HG03175 (cell line): ENCODE measurements at regions not wholly inside any gene's neighbourhood (a gene's known extent, or its start where the extent isn't known, plus 50 kb on each side); places are given as distances from the start of the nearest gene placed in this dataset.
A peak's percentile ranks its signal among the peaks of the same experiment; 100 is the strongest.
"Not testable (repeated sequence)": the region's sequence is repeated elsewhere in the genome, so short reads cannot be mapped to it uniquely, and the experiment has no call there.

Source experiments
- ATAC-seq: cut with Tn5 transposase; IDR thresholded peaks from one replicate; pipeline ENCODE4 v1.9.1; 2021; ENCODE audit warnings: mild to moderate bottlenecking, moderate library complexity; ENCODE audit not compliant: unreplicated experiment

DNA sequence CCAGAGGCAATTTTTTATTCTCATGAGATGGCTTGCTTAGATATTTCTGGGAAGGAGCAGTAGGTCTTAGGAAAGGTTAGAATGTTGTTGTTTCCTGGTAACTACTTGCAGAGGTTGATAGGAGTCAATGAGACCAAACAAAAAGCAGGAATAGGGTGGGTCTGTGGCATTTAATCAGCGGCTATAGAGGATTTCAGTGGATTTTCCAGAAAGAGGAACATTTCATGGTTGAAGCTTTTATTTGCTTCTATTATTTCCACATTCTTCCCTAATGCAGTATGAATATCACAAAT is 111.3 kb upstream of the PALMD start:
- ATAC-seq = no peak

DNA sequence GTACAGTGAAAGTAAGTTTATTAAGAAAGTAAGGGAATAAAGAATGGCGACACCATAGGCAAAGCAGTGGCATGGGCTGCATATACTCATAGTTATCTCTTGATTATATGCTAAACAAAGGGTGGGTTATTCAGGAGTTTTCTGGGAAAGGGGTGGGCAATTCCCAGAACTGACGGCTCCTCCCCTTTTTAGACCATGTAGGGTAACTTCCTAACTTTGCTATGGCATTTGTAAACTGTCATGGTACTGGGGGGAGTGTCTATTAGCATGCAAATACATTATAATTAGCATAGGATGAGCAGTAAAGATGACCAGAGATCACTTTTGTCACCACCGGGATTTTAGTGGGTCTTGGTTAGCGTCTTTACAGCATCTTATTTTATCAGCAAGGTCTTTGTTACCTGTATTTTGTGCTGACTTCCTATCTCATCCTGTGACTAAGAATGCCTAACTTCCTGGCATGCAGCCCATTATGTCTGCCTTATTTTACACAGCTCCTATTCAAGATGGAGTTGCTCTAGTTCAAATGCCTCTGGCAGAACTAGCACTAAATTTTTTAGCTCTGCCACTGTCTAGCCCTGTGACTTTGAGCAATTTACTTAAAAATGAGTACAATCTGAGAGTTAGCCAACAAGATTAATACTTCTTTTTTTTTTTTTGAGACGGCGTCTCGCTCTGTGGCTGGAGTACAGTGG is 110.3 kb upstream of the PALMD start:
- ATAC-seq = no peak

DNA sequence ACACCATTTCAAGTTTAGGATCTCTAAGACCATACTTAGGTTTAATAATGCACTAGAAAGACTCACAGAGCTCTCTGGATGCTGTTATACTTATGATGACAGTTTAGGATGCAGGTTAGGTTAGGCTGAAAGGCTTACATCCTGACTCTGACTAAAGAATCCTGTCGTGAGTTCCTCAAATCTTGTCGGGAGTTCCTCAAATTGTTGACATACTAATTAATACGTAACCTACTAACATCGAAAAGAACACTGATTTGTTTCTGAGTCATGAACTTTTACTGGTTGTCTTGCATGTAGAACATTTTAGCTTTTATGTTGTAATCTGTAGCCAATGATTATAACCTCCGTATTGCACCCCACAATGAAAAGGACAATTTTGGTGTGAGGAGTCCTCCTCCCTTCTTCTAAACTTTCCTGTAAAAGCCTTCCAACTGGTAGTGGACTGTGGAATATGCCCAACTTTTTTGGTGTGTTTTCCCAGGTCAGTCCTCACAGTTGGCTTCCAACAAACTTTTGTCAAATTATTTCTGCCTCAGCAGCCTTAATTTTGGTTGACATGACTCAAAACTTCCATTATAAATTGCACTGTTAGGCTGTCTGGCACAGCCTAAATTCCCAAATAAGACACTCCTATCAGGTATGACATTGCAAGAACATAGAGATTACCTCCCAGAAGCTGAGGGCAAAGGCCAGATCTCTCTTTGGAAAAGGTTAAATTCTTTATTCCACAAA is 107.9 kb upstream of the PALMD start:
- no peak for ATAC-seq

DNA sequence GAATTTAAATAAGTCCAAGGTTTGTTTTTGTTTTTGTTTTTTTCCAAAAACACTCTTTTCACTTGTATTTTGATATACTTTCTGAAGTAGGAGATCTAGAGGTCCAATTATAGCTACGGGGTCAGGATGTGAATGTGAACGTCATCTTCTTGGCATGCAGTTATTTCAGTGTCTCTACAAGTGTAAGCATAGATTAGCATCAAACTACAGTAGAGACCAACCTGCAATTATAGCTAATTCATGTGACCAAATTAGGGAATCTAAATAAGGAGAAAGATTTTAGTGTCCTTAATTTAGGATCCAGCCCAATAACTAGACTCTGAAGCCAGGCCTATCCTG is 107.3 kb upstream of the PALMD start:
- ATAC-seq = no peak

DNA sequence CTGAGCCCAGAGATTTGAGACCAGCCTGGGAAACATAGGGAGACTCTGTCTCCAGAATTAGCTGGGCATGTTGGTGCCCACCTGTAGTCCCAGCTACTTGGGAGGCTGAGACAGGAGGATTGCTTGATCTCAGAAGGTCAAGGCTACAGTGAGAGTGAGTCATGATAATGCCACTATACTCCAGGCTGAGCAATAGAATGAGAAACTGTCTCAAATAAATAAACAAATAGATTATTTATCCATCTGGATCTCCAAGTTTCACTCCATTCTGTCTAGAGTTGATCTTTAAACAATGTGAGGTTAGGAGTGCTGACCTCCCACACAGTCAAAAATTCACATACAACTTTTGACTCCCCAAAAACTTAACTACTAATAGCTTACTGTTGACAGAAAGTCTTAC is 106.8 kb upstream of the PALMD start:
- ATAC-seq = no peak

DNA sequence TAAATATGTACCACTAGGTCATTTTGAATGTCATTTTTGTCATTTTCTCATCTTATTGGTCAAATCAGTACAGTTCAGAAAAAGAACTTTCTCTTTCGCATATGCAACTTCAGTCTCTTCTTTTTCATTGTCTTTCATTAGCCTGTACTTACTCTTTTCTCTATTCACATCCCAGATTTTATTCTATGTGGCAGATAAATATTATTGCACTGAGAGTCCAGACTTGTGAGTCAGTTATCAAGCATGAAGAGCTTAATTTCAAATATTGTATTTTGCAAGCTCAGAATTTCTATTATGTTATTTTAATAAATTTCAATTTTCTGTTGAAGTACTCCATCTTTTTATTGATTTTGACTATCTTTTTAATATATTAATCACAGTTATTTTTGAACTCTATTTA is 105.2 kb upstream of the PALMD start:
- no peak for ATAC-seq

DNA sequence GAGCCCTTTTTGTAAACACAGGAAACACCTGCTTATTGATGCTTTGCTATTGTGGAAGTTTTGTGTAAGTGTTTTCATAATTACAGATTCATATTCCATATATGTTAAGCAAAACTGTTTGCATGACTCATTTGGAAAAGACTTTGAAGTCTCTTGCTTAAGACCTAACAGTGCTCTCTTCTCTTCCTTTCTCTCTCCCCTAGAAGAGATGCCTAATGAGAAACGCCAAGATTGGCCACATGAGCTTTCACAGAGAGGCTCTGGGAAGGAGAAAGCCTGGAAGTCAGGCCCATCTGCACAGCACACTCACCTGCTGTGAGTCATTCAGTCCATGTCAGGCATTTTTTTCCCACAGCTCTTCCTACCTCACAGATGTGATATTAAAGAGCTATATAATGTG is 101.6 kb upstream of the PALMD start:
- no peak for ATAC-seq

DNA sequence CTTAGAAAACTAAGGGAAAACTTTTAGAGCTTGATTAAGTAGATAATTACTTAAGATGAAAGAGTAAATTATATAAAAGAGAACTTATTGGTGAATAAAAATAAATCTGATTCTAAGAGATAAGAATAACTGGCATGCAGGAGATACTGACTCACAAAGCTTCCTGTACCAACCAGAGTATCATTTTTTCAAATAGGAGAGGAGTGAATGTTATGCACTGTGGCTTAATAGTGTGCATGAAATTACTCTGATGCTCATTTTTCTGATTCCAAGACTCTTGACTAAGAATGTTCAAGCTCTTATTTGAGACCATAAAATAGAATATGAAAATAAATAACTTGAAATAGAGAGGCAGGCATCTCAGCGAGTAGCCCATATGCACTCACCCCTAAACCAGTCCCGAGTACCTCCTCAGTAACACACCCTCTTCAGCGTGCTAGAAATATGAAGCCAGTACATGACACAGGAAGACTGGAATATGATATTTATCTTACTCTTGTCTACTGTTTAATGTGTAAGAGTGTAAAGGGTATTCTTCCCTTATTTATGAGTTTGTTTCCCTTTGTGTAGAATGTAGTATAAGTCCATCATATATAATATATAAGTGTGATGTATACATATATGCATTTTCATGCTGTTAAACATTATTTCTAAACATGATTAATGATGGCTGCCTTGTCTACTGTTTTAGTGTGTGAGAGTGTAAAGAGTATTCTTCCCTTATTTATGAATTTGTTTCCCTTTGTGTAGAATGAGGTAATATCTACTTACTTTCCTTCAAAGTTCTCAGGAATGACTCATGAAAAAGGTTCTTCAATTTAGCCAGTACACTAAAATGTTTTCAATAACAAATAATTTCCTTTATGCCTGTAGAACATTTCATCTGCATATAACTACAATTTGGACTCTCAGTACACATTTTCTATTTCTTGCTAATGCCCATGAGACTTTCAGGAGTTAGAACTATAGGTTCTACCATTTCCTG is 99.2 kb upstream of the PALMD start:
- no peak for ATAC-seq

DNA sequence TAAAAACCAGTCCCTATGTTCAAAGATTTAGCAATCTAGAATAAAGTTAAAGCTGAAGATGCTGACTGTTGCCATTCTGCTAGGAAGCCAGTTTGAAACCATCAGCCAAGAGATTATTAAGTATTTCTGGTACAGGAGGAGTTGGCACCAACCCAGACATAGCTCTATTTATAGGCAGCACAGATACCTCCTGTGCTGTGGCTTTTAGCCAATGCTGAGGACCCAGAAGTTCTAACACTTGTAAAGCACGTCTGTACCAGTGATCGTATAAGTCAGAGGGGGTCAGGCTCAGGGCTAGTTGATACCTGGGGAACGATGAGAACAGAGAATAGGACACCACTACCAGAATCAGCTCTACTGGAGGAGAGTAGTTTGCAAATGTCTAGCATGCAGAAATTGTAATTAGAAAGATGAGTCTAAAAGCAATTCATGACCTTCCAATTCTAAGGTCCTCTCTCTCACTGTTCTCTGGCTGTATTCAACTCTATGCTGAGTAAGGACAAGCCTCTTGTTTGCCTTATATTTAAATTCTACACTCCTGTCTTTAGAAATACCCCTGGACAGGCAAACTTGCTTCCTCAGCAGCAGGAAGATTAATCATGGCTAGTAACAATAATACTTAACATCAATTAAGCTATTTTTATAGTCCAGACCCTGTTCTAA is 96.8 kb upstream of the PALMD start:
- ATAC-seq = no peak

DNA sequence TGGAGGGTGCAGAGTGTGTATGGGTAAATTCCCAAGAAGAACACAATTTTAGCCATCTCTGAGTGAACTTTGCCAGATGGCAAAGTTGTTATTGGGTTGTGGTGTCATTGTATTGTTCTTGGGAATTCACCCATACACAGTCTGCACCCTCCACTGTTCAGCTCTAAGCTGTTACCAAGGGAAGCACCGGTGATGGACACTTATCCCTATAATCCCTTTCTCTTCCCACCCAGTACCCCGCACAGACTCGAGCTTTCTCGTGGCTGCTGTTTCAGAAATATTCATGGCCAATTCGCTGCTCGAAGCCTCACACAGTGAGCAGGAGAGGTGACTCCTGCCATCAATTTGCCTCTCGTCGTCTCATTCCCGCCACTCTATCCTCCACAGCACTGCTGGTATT is 95.7 kb upstream of the PALMD start:
- no peak for ATAC-seq

DNA sequence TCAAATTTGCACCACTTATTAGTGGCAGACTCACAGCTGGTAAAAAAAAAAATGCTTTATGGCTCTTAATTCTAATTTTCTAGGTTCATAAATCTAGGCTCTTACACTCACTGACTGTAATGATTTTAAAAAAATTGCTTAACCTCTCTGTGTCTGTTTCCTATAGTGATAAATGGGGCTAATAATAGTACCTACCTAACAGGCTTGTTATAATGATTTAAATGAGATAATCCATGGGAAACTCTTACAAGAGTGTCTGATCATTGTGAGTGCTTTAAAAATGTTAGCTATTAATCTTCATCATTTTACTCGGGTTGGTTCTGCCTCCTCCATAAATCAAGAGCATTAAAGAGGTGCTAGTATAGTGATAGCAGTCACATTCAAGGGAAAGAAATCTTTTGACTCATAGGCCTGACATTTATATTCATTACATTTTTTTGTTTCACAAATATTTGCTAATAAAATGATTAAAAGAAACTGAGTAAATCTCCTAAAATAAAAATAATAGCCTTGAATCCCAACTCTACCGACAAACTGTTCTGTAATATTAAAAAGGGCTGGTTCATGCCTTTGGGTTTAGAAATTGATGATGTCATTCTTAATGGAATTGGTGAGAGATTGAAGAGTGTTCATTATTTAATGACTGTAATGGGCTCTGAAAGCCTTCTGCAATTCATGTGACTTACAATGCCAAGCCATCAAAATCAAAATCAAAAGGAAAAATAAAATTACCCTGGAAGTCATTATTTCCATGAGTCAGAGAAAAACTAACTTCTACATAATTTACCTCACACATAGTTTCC is 93.9 kb upstream of the PALMD start:
- no peak for ATAC-seq

DNA sequence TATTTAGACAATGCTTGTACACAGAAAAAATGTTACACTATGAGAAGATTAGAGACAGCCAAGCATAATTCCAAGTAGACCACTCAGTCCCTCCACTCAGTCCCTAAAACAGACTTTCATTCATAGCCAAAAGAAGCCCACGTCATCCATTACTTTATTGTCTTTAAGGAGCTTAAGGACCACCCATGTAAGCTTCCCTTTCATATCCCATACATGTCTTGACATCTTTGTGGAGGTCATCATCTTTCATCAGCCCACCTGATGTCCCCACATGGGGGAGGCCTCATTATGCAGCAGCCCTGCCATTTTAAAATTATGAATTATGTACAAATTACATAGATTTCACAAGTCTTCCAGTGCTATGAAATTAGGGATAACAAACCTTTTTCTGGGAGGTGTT is 92.6 kb upstream of the PALMD start:
- ATAC-seq = no peak

DNA sequence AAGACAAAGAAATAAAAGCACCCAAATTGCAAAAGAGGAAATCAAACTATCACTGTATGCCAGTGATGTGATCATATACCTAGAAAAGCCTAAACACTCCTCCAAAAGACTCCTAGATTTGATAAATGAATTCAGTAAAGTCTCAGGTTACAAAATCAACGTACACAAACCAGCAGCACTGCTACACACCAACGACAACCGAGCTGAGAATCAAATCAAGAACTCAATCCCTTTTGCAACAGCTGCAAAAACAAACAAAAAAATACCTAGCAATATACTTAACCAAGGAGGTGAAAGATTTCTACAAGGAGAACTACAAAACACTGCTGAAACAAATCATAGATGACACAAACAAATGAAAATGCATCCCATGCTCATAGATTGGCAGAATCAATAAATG is 92.1 kb upstream of the PALMD start:
- ATAC-seq = not testable (repeated sequence)

DNA sequence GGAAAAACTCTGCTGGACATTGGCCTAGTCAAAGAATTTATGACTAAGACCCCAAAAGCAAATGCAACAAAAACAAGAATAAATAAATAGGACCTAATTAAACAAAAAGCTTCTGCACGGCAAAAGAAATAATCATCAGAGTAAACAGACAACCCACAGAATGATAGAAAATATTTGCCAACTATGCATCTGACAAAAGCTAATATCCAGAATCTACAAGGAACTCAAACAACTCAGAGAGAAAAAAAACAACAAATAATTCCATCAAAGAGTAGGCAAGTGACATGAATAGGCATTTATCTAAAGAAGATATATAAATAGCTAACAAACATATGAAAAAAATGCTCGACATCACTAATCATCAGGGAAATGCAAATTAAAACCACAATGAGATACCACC is 91.2 kb upstream of the PALMD start:
- ATAC-seq = no peak

DNA sequence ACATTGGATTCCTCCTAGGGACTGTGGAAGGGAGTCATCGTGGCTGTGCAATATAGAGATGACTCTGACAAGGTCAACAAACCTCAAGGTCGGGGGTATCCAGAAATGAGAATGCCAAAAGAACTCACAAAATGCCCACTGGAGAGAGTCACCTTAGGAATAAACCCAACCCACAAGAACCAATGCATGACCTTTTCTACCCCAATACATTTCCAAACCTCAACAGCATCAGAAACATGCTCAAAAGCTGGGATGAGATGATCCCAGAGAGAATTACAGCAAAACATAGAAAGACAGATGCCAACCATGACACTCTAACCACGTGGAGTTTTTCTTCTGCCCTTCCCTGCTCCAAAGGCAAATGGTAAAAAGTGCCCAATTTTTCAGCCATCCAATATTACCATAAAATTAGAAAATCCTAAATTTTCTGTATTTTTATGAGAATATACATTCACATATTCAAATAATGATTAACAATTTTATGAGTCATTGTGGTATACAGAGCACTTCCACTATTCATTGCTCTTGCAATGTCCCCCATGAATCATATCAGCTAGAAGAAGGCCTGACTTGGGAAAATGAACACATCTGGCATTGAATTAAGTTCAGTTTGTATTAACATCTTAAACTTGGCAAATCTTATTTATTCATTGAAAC is 88.2 kb upstream of the PALMD start:
- peak; percentile 82 for ATAC-seq

DNA sequence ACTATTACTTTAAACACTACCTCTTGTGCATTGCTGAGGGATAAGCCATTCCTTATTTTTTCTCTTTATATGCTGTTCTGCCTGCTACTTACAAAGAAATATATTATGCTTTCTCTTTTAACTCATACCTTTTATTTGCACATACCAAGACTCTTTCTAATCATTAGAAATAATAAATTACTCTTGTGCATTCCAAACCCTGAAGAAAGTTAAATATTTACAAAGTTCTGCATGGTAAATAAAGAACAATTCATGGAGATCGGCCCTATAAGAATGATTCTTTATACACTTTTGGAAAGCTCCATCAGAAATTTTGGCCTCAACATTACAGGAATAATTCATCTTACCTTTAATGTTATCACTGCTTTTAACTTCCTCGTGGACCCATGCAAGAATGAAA is 86.7 kb upstream of the PALMD start:
- ATAC-seq = no peak

DNA sequence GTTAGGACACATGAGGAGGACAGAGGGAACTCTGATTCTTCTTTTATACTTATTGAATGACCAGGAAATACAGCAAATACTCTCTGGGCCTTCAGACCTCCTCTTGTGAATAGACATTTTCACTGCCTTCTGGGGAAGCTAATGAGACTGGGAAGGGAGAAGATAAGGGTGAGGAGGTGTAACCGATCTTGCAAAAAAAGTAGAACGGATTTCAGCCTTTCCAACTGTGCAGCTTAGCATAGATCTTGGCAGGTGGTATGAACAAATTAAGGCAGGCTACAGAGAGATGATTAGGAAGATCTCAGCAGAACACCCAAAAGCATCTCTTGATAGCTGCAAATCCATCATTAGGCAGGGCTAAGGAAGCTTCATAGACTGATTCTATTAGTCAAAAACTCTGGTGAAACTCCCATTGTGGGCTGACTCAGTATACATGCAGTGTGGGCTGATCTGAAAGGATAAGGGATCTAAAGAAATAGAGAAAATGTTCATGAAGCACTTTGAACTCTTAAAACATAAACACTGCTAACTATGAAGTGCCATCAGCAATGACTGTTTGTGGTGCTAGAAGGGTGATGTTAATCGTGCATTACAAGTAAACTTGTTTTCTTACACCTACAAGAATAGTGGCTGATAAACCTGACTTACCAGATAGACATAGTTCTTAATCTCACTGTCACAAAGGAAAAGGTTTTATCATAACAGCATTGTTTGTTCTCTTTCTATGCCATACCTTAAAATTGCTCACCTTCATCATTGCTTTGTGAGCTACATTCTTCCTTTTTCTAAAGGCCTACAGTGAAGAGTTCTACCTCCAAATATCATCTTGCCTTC is 85.5 kb upstream of the PALMD start:
- no peak for ATAC-seq

DNA sequence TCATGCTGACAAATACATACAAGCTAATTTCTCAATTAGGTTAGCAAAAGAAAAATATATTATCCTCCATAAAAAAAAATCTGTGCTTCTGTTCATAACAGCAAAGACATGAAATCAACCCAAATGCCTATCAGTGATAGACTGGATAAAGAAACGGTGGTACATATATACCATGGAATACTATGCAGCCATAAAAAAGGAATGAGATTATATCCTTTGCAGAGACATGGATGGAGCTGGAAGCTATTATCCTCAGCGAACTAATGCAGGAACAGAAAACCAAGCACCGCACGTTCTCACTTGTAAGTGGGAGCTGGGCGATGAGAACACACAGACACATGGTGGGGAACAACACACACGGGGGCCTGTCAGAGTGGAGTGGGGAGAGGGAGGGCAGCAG is 84.0 kb upstream of the PALMD start:
- ATAC-seq = no peak

DNA sequence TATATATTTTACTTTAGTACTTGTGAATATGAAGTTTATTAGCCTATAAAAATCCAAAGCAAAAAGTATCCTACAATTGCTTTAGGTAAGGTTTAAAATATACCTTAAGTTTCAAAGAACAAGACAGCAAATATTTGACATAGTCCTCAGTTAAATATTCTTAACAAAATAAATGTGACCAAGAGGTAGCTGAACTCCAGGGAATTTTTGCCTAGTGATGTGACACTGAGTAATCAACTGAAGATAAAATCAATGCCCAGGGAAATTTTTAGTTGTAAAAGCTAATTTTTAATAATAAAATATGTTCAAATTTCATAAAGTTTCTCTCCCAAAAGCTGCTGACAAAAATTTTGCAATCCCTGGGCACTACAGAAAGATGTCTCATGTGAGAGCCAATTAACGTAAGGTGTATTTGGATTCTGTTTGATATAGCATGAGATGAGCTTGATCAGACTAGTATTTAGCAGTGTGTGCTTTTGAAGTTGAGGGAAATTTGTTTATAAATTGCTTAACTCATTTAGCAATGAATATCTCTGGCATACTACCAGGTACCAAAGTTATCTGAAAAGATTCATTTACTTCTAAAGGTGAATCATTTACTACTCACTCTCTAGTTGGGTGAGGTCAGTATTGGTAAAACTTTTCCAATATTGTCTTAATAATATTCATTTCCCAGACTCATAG is 80.2 kb upstream of the PALMD start:
- no peak for ATAC-seq
